Right lobe of liver (tissue), 6 donors: ENCODE measurements at regions not wholly inside any gene's neighbourhood (a gene's known extent, or its start where the extent isn't known, plus 50 kb on each side); places are given as distances from the start of the nearest gene placed in this dataset.

Experiments
- ATAC-seq, 4 donors: fragments of 200-7000 bp; cut with Tn5 transposase; one replicate each; pipeline ENCODE4 v1.9.1; 2020; ENCODE audit warnings: mild to moderate bottlenecking in 4 of 4, moderate library complexity in 4 of 4
- DNase-seq, 3 donors: peaks; one replicate each; pipeline ENCODE4 v3.0.0-alpha.2; 2020
- H3K27ac ChIP-seq, 3 donors: fragments of 200-600 bp; one replicate each; pipeline ENCODE4 v1.8.0; 2022
- H3K27me3 ChIP-seq, 2 donors: fragments of 200-600 bp; one replicate each; pipeline ENCODE4 v1.8.0; 2022
- H3K36me3 ChIP-seq, 4 donors: fragments of 200-600 bp; sonication (generic) in 1 of 4; one replicate each; pipeline versions ENCODE4 v1.5.1 to v1.8.0; 2017 to 2022; ENCODE audit warnings: control low read depth in 1 of 4
- H3K4me1 ChIP-seq, 4 donors: fragments of 200-600 bp; sonication (generic) in 1 of 4; one replicate each; pipeline versions ENCODE4 v1.5.1 to v1.8.0; 2017 to 2022; ENCODE audit warnings: control low read depth in 1 of 4
- H3K4me3 ChIP-seq, 3 donors: fragments of 200-600 bp; one replicate each; pipeline ENCODE4 v1.8.0; 2022
- H3K9me3 ChIP-seq, 4 donors: fragments of 200-600 bp; sonication (generic) in 1 of 4; one replicate each; pipeline versions ENCODE4 v1.5.1 to v1.8.0; 2017 to 2022; ENCODE audit warnings: control low read depth in 1 of 4
- POLR2A ChIP-seq: fragments of 450-650 bp; IDR thresholded peaks from one replicate; pipeline ENCODE4 v1.6.1; 2017; ENCODE audit warnings: antibody characterized with exemption, mild to moderate bottlenecking
- WGBS: methylation state at CpG from one replicate; pipeline ENCODE4 v1.1.6; 2018; ENCODE audit warnings: low coverage, low lambda C conversion rate; ENCODE audit not compliant: insufficient coverage; ENCODE audit errors: missing lambda C conversion rate; 5-methylcytosine and 5-hydroxymethylcytosine counted together
- intact Hi-C, 2 donors: fragments of 100-400 bp; cut with DNase I; formaldehyde crosslinking; loops; one replicate each; pipeline versions ENCODE4 v1.11.2 to v1.14.1; 2022
- TF ChIP-seq, protein P1 (sequence below), 4 donors: fragments of 200-600 bp in 3 of 4; fragments of 450-650 bp in 1 of 4; IDR thresholded peaks; one replicate each; pipeline versions ENCODE4 v1.5.1 to v1.8.0; 2016 to 2022; ENCODE audit warnings: antibody characterized with exemption in 4 of 4, mild to moderate bottlenecking in 2 of 4
- donor health status: DM: no; HTN: yes; CAD: no.
- donor health status: DM: no; HTN: no; CAD: no.
- donor health status: DM: no; HTN: no; CAD: no.
- donor health status: DM: no; HTN: yes; CAD: no.
- donor health status: DM: no; HTN: yes; CAD: no.

DNA sequence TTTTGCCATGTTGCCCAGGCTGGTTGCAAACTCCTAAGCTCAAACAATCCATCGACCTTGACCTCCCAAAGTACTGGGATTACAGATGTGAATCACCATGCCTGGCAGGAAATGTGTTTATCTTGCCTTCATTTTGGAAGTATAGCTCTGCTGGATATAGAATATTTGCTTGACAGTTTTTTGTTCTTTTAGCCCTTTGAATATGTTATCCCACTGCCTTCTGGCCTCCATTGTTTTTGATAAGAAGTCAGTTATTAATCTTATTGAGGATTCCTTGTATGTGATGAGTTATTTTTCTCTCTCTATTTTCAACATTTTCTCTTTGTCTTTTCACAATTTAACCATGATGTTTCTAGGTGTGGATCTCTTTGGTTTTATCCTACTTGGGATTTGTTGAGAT lies 112.9 kb upstream of the RAB3GAP2 start:
- H3K4me1 ChIP-seq = no peaks in the 10 kb centered on the region
- intact Hi-C loops = no loop called here
- H3K27me3 ChIP-seq = no peaks in the 10 kb centered on the region
- WGBS = 67% methylated on average over 1 of the region's 1 CpG
- H3K9me3 ChIP-seq = no peaks in the 10 kb centered on the region
- H3K4me3 ChIP-seq = no peak overlapping the region
- H3K27ac ChIP-seq = no peak overlapping the region
- TF ChIP-seq POLR2A = no peak
- TF ChIP-seq, protein P1, sequence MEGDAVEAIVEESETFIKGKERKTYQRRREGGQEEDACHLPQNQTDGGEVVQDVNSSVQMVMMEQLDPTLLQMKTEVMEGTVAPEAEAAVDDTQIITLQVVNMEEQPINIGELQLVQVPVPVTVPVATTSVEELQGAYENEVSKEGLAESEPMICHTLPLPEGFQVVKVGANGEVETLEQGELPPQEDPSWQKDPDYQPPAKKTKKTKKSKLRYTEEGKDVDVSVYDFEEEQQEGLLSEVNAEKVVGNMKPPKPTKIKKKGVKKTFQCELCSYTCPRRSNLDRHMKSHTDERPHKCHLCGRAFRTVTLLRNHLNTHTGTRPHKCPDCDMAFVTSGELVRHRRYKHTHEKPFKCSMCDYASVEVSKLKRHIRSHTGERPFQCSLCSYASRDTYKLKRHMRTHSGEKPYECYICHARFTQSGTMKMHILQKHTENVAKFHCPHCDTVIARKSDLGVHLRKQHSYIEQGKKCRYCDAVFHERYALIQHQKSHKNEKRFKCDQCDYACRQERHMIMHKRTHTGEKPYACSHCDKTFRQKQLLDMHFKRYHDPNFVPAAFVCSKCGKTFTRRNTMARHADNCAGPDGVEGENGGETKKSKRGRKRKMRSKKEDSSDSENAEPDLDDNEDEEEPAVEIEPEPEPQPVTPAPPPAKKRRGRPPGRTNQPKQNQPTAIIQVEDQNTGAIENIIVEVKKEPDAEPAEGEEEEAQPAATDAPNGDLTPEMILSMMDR (IDR thresholded peaks at IDR 0.05) = no peak
- H3K36me3 ChIP-seq = no peaks in the 10 kb centered on the region
- DNase-seq (no peak), ATAC-seq (no peak)

DNA sequence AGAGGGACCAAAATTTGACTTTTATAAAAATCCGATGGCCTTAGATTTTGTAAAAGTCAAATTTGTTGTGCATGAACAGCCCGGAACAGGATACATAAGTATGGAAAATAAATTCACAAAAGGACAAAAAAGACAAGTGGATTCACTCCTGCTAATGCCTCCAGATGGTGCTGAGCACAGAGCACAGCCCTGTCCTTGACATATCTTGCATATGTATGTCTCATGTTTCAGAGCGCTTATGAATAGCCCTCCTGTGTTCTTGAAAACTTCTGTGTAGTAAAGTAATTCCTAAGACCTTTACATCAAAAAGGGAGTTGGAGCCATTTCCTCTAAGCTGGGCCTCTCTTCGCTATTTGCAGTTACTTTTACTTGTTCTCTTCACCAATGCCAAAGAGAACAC lies 110.7 kb upstream of the RAB3GAP2 start:
- TF ChIP-seq POLR2A = no peak
- TF ChIP-seq, protein P1 (IDR thresholded peaks at IDR 0.05) = no peak
- ATAC-seq (no peak), DNase-seq (no peak)
- Histone ChIP-seq H3K27me3 (no peaks in the 10 kb centered on the region), H3K9me3 (no peaks in the 10 kb centered on the region), H3K4me1 (no peaks in the 10 kb centered on the region), H3K36me3 (no peaks in the 10 kb centered on the region), H3K27ac (no peak overlapping the region), H3K4me3 (no peak overlapping the region)
- WGBS = 57% methylated on average over 4 of the region's 4 CpGs
- intact Hi-C loops = no loop called here

DNA sequence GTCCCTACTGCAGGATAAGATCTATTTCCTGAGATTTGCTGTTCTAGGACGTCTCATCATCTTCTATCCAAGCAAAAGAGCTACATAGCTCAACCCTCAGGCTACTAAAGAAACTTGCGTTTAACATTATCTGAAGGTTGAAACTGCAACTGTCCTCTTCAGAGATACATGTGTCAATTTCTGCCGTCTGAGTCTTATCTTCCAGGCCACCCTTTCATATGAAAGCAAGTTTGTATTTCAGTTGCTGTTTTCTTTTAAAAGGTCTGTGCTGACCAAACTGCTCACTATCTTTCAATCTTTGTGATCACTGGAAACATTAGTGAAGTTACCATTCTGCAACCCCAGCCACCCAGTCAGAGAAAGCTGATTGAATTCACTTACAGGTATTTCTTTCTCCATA lies 108.6 kb upstream of the RAB3GAP2 start:
- no peak for TF ChIP-seq POLR2A
- TF ChIP-seq, protein P1 (IDR thresholded peaks at IDR 0.05) = no peak
- intact Hi-C loops = no loop called here
- Histone ChIP-seq H3K4me3 (no peak overlapping the region), H3K27me3 (no peaks in the 10 kb centered on the region), H3K27ac (no peak overlapping the region), H3K4me1 (no peaks in the 10 kb centered on the region), H3K36me3 (no peaks in the 10 kb centered on the region), H3K9me3 (no peaks in the 10 kb centered on the region)
- ATAC-seq (no peak), DNase-seq (no peak)
- WGBS = 52% methylated on average over 3 of the region's 3 CpGs

DNA sequence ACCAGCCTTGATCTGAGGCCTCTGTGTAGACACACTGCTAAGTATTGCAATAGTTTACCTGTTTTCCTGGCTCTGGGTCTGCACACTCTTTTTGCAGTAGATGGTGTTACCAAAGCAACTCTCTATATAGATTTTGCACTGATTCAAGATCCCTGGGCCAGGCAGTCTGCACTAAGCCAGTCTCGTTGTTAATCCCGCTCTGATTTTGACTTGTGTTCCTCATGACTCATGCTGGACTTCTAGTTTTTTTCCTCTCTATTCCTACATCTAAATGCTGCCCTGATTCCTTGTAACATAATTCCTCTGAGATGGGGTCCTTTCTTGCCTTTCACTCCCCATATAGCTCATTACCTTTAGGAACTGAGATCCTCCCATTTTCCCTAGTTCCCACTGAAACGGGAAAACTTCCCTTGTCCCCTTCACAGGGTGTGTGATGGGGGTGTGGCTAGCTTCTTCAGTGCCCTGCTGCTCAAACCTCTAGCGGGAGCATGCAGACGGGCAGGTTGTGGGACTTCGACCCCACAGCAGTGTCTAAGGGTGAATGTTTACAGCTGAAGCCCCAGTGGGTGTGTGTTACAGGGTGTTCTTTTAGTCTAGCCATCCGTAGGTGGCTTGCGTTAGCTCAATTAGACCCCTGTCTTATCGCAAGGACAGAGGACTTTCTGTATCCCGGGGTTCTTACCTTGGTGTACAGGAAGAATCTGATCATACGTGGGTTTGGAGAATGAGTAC lies 106.5 kb upstream of the RAB3GAP2 start:
- 28% methylated on average over 11 of the region's 11 CpGs for WGBS
- Histone ChIP-seq H3K27me3 (no peaks in the 10 kb centered on the region), H3K4me3 (no peak overlapping the region), H3K4me1 (no peaks in the 10 kb centered on the region), H3K9me3 (no peaks in the 10 kb centered on the region), H3K36me3 (no peaks in the 10 kb centered on the region), H3K27ac (no peak overlapping the region)
- intact Hi-C loops = no loop called here
- TF ChIP-seq POLR2A = no peak
- TF ChIP-seq, protein P1 (IDR thresholded peaks at IDR 0.05) = no peak
- no peak for ATAC-seq
- DNase-seq = no peak

GRCh38 chr1:220375715-220376114 lies 103.5 kb upstream of the RAB3GAP2 start:
- TF ChIP-seq POLR2A = no peak
- TF ChIP-seq, protein P1 (IDR thresholded peaks at IDR 0.05) = no peak
- WGBS = 89% methylated on average over 2 of the region's 3 CpGs
- DNase-seq (no peak), ATAC-seq (no peak)
- no peaks in the 10 kb centered on the region for H3K36me3 ChIP-seq
- no peaks in the 10 kb centered on the region for H3K27me3 ChIP-seq
- H3K27ac ChIP-seq = no peak overlapping the region
- intact Hi-C loops = no loop called here
- no peak overlapping the region for H3K4me3 ChIP-seq
- no peaks in the 10 kb centered on the region for H3K9me3 ChIP-seq
- no peaks in the 10 kb centered on the region for H3K4me1 ChIP-seq
